ENCODE measurements at regions not wholly inside any gene's neighbourhood (a gene's known extent, or its start where the extent isn't known, plus 50 kb on each side); places are given as distances from the start of the nearest gene placed in this dataset.

DNA sequence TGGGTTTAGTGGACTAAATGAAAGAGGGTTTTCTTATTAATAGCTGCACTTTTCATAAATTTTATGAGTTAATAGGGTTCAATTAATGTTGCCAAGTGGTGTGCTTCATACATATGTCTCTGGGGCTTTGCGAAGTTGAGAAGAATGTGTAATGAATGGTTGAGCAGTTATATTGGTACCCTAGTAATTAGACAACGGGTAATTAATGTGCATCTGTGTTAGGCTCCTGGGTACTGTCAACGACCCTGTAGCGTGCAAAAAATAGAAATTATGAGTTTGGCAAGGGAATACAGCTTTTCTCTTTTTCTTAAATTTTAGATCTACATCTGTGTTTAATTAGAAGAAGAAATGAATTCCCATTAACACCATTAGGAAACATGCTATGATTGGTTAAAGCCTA lies 1027.7 kb downstream of the ARAP2 start:
- Histone ChIP-seq H3K9me3 (ENCODE audit: control insufficient read depth, insufficient read depth, low read length) (no peaks in the 10 kb centered on the region), H3K36me3 (ENCODE audit: control insufficient read depth, insufficient read depth, low read length) (no peaks in the 10 kb centered on the region), H3K4me1 (ENCODE audit: control insufficient read depth, insufficient read depth, low read length) (no peaks in the 10 kb centered on the region), H3K4me3 (ENCODE audit: low read length) (no peak overlapping the region), H3K27me3 (ENCODE audit: control insufficient read depth, insufficient read depth, low read length) (no peaks in the 10 kb centered on the region), H3K27ac (ENCODE audit: low read length) (no peak overlapping the region)
- no peak for DNase-seq (ENCODE audit: low read depth, low spot score)
- WGBS (ENCODE audit: insufficient coverage, insufficient read length): no CpG with 5 or more reads among the region's 4 CpGs

DNA sequence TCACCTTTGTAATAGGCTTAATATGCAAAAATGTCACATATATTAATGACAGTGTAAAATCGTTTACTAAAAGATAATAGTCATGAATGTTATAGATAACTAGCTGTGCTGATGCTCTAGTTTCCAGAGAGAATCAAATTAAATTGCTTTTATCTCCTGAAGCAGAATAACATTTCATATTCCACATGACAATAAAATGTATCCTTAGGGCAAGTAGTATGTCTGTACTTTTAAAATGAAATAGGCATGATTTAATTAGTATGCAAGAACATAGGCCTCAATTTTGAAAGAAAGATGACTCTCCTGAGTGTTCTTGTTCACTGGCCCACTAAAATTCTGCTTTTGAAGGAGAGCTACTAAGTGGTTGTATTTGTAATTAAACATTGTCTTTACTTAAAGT lies 1027.0 kb downstream of the ARAP2 start:
- no CpG with 5 or more reads among the region's 1 CpG for whole genome bisulfite sequencing (ENCODE audit: insufficient coverage, insufficient read length)
- no peaks in the 10 kb centered on the region for H3K27me3 ChIP-seq (ENCODE audit: control insufficient read depth, insufficient read depth, low read length)
- no peak for DNase-seq (ENCODE audit: low read depth, low spot score)
- no peaks in the 10 kb centered on the region for H3K36me3 ChIP-seq (ENCODE audit: control insufficient read depth, insufficient read depth, low read length)
- no peak overlapping the region for H3K4me3 ChIP-seq (ENCODE audit: low read length)
- H3K27ac ChIP-seq (ENCODE audit: low read length): no peak overlapping the region
- no peaks in the 10 kb centered on the region for H3K9me3 ChIP-seq (ENCODE audit: control insufficient read depth, insufficient read depth, low read length)
- no peaks in the 10 kb centered on the region for H3K4me1 ChIP-seq (ENCODE audit: control insufficient read depth, insufficient read depth, low read length)

DNA sequence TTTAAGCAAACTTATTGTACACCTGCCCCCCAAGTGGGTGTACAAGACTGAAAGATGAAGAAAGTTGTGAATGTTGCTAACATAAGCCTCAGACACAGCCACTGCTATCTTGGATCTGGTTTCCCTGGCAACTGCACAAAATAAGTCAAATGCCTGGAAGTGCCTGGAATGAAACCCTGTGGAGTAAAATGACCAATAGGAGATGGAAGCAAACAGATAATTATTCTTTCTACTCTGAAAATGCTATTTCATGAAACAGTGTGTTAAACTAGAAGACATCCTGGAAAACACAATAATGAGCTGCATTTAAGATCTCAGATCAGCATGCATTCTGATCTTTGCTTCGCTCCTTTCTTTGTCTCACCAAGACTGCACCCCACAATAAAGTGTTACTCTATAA lies 1016.0 kb downstream of the ARAP2 start:
- H3K4me3 ChIP-seq (ENCODE audit: low read length): no peak overlapping the region
- no peaks in the 10 kb centered on the region for H3K36me3 ChIP-seq (ENCODE audit: control insufficient read depth, insufficient read depth, low read length)
- WGBS (ENCODE audit: insufficient coverage, insufficient read length): no CpG with 5 or more reads among the region's 1 CpG
- H3K9me3 ChIP-seq (ENCODE audit: control insufficient read depth, insufficient read depth, low read length): no peaks in the 10 kb centered on the region
- no peak for DNase-seq (ENCODE audit: low read depth, low spot score)
- H3K27ac ChIP-seq (ENCODE audit: low read length): no peak overlapping the region
- no peaks in the 10 kb centered on the region for H3K4me1 ChIP-seq (ENCODE audit: control insufficient read depth, insufficient read depth, low read length)
- H3K27me3 ChIP-seq (ENCODE audit: control insufficient read depth, insufficient read depth, low read length): no peaks in the 10 kb centered on the region

DNA sequence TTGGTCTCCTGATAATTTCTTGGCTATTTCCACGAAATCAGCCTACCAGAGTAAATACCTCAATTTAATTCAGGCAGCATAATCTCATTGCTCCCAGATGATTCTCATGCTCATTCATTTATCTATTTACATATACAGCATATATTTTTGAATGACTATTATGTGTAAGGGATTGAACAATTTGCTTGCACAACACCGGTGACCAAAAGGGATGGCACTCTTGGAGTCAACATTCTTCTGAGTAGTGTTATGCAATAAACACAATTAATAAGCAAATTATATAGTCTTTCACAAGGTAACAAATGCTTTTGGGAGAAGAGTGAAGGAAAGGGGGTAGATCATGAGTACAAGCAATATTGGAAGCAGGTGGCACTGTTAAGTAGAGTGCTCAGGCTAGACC lies 1015.3 kb downstream of the ARAP2 start:
- Histone ChIP-seq H3K27ac (ENCODE audit: low read length) (no peak overlapping the region), H3K27me3 (ENCODE audit: control insufficient read depth, insufficient read depth, low read length) (no peaks in the 10 kb centered on the region), H3K9me3 (ENCODE audit: control insufficient read depth, insufficient read depth, low read length) (no peaks in the 10 kb centered on the region), H3K36me3 (ENCODE audit: control insufficient read depth, insufficient read depth, low read length) (no peaks in the 10 kb centered on the region), H3K4me3 (ENCODE audit: low read length) (no peak overlapping the region), H3K4me1 (ENCODE audit: control insufficient read depth, insufficient read depth, low read length) (no peaks in the 10 kb centered on the region)
- DNase-seq (ENCODE audit: low read depth, low spot score): no peak
- no CpG with 5 or more reads among the region's 2 CpGs for WGBS (ENCODE audit: insufficient coverage, insufficient read length)

DNA sequence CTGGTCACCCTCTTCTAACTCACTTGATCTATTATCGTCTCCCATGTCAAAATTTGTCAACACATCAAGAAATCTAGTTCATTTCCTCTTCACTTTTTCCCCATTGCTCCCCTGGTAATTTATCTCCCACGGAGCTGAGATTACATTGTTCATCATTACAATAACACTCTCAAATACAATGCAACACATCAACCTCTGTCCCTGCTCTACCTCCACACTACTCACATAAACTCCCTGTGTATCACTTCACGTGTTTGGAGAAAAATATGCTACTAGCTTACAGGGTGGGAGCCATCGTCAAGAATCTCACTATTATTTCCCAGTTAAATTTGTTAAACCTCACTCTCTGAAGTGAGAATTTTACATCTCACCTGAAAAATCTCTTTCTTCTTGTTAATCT lies 1006.4 kb downstream of the ARAP2 start:
- Histone ChIP-seq H3K36me3 (ENCODE audit: control insufficient read depth, insufficient read depth, low read length) (no peaks in the 10 kb centered on the region), H3K4me1 (ENCODE audit: control insufficient read depth, insufficient read depth, low read length) (no peaks in the 10 kb centered on the region), H3K27me3 (ENCODE audit: control insufficient read depth, insufficient read depth, low read length) (no peaks in the 10 kb centered on the region), H3K4me3 (ENCODE audit: low read length) (no peak overlapping the region), H3K27ac (ENCODE audit: low read length) (no peak overlapping the region), H3K9me3 (ENCODE audit: control insufficient read depth, insufficient read depth, low read length) (no peaks in the 10 kb centered on the region)
- no CpG with 5 or more reads among the region's 4 CpGs for whole genome bisulfite sequencing (ENCODE audit: insufficient coverage, insufficient read length)
- DNase-seq (ENCODE audit: low read depth, low spot score): no peak

DNA sequence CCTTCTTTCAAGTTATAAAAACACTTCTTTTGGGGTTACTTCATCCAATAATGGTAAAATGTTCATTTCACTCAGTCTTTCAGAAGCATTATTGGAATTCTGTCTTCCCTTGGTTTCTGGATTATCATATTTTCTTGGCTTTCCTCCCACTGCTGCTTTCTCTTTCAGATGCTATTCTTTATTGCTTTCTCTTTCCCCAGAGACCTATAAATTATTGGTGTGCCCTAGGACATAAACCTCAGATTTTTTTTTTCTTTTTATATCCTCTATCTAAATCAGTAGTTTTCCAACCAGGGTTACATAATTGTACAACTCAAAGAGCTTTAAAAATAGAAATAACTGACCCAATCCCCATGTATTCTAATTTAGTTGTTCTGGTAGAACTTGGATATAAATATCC lies 1005.5 kb downstream of the ARAP2 start:
- H3K36me3 ChIP-seq (ENCODE audit: control insufficient read depth, insufficient read depth, low read length): no peaks in the 10 kb centered on the region
- DNase-seq (ENCODE audit: low read depth, low spot score): no peak
- H3K4me3 ChIP-seq (ENCODE audit: low read length): no peak overlapping the region
- no peak overlapping the region for H3K27ac ChIP-seq (ENCODE audit: low read length)
- H3K9me3 ChIP-seq (ENCODE audit: control insufficient read depth, insufficient read depth, low read length): no peaks in the 10 kb centered on the region
- no peaks in the 10 kb centered on the region for H3K4me1 ChIP-seq (ENCODE audit: control insufficient read depth, insufficient read depth, low read length)
- H3K27me3 ChIP-seq (ENCODE audit: control insufficient read depth, insufficient read depth, low read length): no peaks in the 10 kb centered on the region

DNA sequence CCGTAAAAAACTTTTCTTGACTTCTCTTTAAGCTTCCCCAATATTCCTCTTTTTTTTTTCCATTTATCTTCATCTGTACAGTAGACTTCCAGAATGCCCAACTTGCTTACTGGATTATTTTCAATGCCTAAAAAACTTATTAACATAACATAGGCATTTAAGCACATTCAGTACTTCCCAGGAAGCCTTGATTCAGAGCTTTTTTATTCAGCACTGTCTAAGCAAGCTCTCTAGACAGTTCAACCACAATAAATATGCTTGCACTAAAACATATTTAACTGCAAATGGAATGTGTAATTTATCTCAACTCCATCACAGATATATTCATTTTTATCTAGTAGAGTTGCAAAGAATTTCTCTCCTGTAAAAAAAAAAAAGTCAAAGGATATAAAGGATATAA lies 997.8 kb downstream of the ARAP2 start:
- no peaks in the 10 kb centered on the region for H3K4me1 ChIP-seq (ENCODE audit: control insufficient read depth, insufficient read depth, low read length)
- H3K9me3 ChIP-seq (ENCODE audit: control insufficient read depth, insufficient read depth, low read length): no peaks in the 10 kb centered on the region
- no peak overlapping the region for H3K27ac ChIP-seq (ENCODE audit: low read length)
- no CpG with 5 or more reads among the region's 1 CpG for WGBS (ENCODE audit: insufficient coverage, insufficient read length)
- H3K4me3 ChIP-seq (ENCODE audit: low read length): no peak overlapping the region
- no peak for DNase-seq (ENCODE audit: low read depth, low spot score)
- H3K36me3 ChIP-seq (ENCODE audit: control insufficient read depth, insufficient read depth, low read length): no peaks in the 10 kb centered on the region
- H3K27me3 ChIP-seq (ENCODE audit: control insufficient read depth, insufficient read depth, low read length): no peaks in the 10 kb centered on the region

DNA sequence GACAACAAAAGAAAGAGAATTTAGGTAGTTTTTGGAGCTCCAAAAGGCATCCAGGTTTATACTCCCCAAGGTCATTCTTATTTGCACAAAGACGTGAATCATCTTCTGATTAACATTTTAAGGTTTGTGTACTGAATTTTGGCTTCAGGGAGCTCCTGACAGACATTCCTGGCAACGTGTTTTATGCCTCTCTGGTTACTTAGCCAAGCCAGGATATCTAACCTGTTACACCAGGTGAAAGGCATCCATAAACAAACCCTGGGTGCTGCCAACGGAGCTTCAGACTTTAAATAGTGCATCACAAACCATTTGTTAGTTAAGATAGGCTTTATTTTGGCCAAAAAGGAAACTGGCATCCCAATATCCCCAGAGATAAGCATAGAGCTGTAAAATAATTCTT lies 997.3 kb downstream of the ARAP2 start:
- no peak overlapping the region for H3K27ac ChIP-seq (ENCODE audit: low read length)
- H3K4me1 ChIP-seq (ENCODE audit: control insufficient read depth, insufficient read depth, low read length): no peaks in the 10 kb centered on the region
- no peaks in the 10 kb centered on the region for H3K27me3 ChIP-seq (ENCODE audit: control insufficient read depth, insufficient read depth, low read length)
- no peak for DNase-seq (ENCODE audit: low read depth, low spot score)
- no peaks in the 10 kb centered on the region for H3K36me3 ChIP-seq (ENCODE audit: control insufficient read depth, insufficient read depth, low read length)
- WGBS (ENCODE audit: insufficient coverage, insufficient read length): no CpG with 5 or more reads among the region's 3 CpGs
- H3K4me3 ChIP-seq (ENCODE audit: low read length): no peak overlapping the region
- no peaks in the 10 kb centered on the region for H3K9me3 ChIP-seq (ENCODE audit: control insufficient read depth, insufficient read depth, low read length)

DNA sequence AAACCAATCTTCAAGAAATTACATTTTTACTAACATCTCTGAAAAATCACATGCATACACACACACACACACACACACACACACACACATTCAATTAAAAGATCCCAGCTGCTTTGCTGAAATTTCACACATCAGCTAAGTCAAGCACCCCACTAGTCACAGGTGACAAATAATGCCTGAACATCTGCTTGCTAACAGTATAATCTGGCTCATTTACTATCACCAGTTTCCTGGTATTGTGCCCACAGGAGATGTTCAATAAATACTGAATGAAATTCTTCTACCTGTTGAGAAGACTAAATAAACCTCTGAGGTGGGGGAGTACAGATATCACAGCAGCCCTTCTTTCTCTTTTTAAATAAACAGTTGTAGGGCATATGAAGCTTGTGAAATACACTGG lies 994.0 kb downstream of the ARAP2 start:
- Histone ChIP-seq H3K4me3 (ENCODE audit: low read length) (no peak overlapping the region), H3K4me1 (ENCODE audit: control insufficient read depth, insufficient read depth, low read length) (no peaks in the 10 kb centered on the region), H3K27me3 (ENCODE audit: control insufficient read depth, insufficient read depth, low read length) (no peaks in the 10 kb centered on the region), H3K9me3 (ENCODE audit: control insufficient read depth, insufficient read depth, low read length) (no peaks in the 10 kb centered on the region), H3K36me3 (ENCODE audit: control insufficient read depth, insufficient read depth, low read length) (no peaks in the 10 kb centered on the region), H3K27ac (ENCODE audit: low read length) (no peak overlapping the region)
- DNase-seq (ENCODE audit: low read depth, low spot score): no peak

DNA sequence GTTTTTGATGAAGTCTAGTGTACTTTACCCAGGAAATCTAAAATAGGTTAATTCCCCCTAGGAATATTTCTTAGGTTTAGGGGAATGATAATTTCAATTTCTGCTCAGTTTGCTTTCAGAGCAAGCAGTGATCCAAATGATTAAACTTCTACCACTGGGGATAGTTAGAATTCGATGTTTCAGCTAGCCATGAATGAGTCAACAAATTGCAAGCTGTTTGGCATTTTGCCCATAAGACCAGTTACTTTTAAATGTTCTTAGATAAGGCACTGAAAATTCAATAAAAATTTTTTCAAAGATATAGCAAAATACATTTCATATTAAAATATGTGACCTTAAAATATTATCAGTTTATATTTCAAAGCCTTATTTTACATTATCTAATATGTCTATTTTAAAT lies 993.6 kb downstream of the ARAP2 start:
- no peaks in the 10 kb centered on the region for H3K9me3 ChIP-seq (ENCODE audit: control insufficient read depth, insufficient read depth, low read length)
- no peak for DNase-seq (ENCODE audit: low read depth, low spot score)
- no peaks in the 10 kb centered on the region for H3K4me1 ChIP-seq (ENCODE audit: control insufficient read depth, insufficient read depth, low read length)
- H3K4me3 ChIP-seq (ENCODE audit: low read length): no peak overlapping the region
- H3K27me3 ChIP-seq (ENCODE audit: control insufficient read depth, insufficient read depth, low read length): no peaks in the 10 kb centered on the region
- H3K27ac ChIP-seq (ENCODE audit: low read length): no peak overlapping the region
- WGBS (ENCODE audit: insufficient coverage, insufficient read length): no CpG with 5 or more reads among the region's 1 CpG
- no peaks in the 10 kb centered on the region for H3K36me3 ChIP-seq (ENCODE audit: control insufficient read depth, insufficient read depth, low read length)

DNA sequence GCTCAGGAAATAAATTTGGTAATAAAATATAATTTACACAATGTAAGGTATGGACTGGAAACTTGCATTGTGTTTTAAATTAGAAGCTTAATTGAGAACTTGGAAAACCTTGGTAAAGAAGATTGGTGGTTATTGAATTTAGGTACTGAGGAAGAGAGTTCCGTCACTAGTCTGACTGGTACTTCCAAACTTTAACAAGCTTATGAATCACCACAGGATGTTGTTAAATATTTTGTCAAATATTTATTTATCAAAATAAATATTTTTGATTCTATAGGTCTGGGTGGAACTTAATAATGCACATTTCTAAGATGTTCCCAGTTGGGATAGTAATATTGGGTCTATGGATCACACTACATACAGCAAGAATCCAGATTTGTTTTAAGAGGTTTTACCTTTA lies 992.2 kb downstream of the ARAP2 start:
- no peaks in the 10 kb centered on the region for H3K27me3 ChIP-seq (ENCODE audit: control insufficient read depth, insufficient read depth, low read length)
- no peak for DNase-seq (ENCODE audit: low read depth, low spot score)
- no peaks in the 10 kb centered on the region for H3K9me3 ChIP-seq (ENCODE audit: control insufficient read depth, insufficient read depth, low read length)
- no CpG with 5 or more reads among the region's 1 CpG for WGBS (ENCODE audit: insufficient coverage, insufficient read length)
- no peak overlapping the region for H3K4me3 ChIP-seq (ENCODE audit: low read length)
- no peaks in the 10 kb centered on the region for H3K36me3 ChIP-seq (ENCODE audit: control insufficient read depth, insufficient read depth, low read length)
- H3K4me1 ChIP-seq (ENCODE audit: control insufficient read depth, insufficient read depth, low read length): no peaks in the 10 kb centered on the region
- H3K27ac ChIP-seq (ENCODE audit: low read length): no peak overlapping the region

Data from iPS DF 6.9 (cell line).